ENCODE measurements at regions not wholly inside any gene's neighbourhood (a gene's known extent, or its start where the extent isn't known, plus 50 kb on each side); places are given as distances from the start of the nearest gene placed in this dataset.

DNA sequence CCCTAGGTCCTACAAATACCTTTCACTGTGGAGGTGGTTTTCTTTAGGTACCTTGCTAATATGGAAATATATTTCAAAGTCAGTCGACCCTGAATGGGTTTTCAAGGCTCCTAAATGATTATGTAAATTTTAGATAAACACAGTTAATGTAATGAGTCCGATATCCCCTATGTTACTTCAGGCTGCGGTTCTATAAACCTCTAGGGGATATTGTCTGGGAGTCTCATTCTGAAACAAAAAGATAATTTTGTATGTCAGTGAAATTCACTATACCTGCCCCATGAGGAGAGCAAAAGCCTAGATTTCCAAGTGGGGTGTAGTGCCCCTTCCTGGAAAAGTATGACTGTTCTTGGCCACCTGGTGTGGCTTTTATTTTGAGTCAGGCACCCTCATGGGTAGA lies 377.3 kb downstream of the ICE1 start:
- peaks cover 5 to 14% (median 10%) of the 10 kb centered on the region in 4 donors for H3K4me1 ChIP-seq
- TF ChIP-seq, protein P1, sequence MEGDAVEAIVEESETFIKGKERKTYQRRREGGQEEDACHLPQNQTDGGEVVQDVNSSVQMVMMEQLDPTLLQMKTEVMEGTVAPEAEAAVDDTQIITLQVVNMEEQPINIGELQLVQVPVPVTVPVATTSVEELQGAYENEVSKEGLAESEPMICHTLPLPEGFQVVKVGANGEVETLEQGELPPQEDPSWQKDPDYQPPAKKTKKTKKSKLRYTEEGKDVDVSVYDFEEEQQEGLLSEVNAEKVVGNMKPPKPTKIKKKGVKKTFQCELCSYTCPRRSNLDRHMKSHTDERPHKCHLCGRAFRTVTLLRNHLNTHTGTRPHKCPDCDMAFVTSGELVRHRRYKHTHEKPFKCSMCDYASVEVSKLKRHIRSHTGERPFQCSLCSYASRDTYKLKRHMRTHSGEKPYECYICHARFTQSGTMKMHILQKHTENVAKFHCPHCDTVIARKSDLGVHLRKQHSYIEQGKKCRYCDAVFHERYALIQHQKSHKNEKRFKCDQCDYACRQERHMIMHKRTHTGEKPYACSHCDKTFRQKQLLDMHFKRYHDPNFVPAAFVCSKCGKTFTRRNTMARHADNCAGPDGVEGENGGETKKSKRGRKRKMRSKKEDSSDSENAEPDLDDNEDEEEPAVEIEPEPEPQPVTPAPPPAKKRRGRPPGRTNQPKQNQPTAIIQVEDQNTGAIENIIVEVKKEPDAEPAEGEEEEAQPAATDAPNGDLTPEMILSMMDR (IDR thresholded peaks at IDR 0.05) = no peak
- TF ChIP-seq POLR2A (IDR thresholded peaks at IDR 0.05; ENCODE audit: low read depth) (no peak), POLR2AphosphoS5 (IDR thresholded peaks at IDR 0.05) (no peak), EP300 (IDR thresholded peaks at IDR 0.05) (no peak)
- H3K9me3 ChIP-seq = no peaks in the 10 kb centered on the region
- intact Hi-C loops (cut with DNase I) = no loop called here
- DNase-seq (ENCODE audit: extremely low spot score) = peak; percentile 64
- WGBS = 80% methylated on average over 3 of the region's 3 CpGs
- H3K27ac ChIP-seq (replicated peaks in 1 of 4) = no peak overlapping the region
- no peak overlapping the region for H3K4me3 ChIP-seq
- H3K27me3 ChIP-seq = no peaks in the 10 kb centered on the region
- no peaks in the 10 kb centered on the region for H3K36me3 ChIP-seq

DNA sequence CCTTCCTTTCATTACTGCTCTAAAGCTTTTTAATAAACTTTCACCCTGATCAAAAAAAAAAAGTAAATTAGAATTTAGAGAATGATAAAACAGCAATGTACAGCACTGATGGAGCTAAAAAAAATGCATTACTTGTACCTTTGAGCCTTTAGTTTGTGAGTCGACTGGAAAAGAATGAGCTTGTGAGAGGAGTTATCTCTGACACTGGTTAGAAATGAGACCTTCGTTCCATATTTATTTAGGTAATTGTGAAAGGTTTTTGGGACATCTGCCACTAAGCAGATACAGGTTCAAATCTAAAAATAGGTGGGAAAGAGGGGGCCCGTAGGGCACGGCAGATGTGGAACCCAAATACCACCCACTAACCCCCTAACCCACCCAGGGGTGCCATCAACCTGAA lies 376.8 kb downstream of the ICE1 start:
- Histone ChIP-seq H3K36me3 (no peaks in the 10 kb centered on the region), H3K4me1 (peaks cover 5 to 14% (median 10%) of the 10 kb centered on the region in 4 donors), H3K27ac (replicated peaks in 1 of 4) (no peak overlapping the region), H3K4me3 (no peak overlapping the region), H3K9me3 (no peaks in the 10 kb centered on the region), H3K27me3 (no peaks in the 10 kb centered on the region)
- DNase-seq (ENCODE audit: extremely low spot score) = peak; percentile 79
- TF ChIP-seq POLR2AphosphoS5 (IDR thresholded peaks at IDR 0.05) (no peak), EP300 (IDR thresholded peaks at IDR 0.05) (no peak), POLR2A (IDR thresholded peaks at IDR 0.05; ENCODE audit: low read depth) (no peak)
- TF ChIP-seq, protein P1 (IDR thresholded peaks at IDR 0.05) = no peak
- 81% methylated on average over 4 of the region's 4 CpGs for WGBS
- intact Hi-C loops (cut with DNase I) = no loop called here

DNA sequence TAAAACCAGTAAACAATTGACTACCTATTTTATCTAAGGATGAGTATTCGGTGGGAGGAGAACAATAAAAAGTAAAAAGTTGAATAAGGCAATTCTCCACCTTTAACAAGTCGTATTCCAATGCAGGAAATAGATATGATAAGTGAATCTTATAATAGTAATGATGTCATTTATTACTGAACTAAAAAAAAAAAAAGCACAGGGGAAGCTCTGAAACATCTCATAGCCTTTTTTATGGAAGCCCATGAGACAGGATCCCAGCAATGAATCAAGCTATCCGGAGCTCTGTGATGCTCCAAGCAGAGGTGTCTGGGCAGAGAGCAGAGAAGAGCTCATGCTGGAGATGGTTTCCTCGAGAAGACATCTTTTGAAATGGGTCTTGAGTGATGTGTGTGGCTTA lies 376.0 kb downstream of the ICE1 start:
- DNase-seq (ENCODE audit: extremely low spot score) = no peak
- no peak for TF ChIP-seq POLR2A (IDR thresholded peaks at IDR 0.05; ENCODE audit: low read depth)
- TF ChIP-seq, protein P1 (IDR thresholded peaks at IDR 0.05) = no peak
- TF ChIP-seq POLR2AphosphoS5 (IDR thresholded peaks at IDR 0.05) = no peak
- TF ChIP-seq EP300 (IDR thresholded peaks at IDR 0.05) = no peak
- H3K27me3 ChIP-seq = no peaks in the 10 kb centered on the region
- 55% methylated on average over 4 of the region's 4 CpGs for WGBS
- H3K9me3 ChIP-seq = no peaks in the 10 kb centered on the region
- no peak overlapping the region for H3K4me3 ChIP-seq
- H3K27ac ChIP-seq (replicated peaks in 1 of 4) = no peak overlapping the region
- peaks cover 5 to 14% (median 10%) of the 10 kb centered on the region in 4 donors for H3K4me1 ChIP-seq
- no peaks in the 10 kb centered on the region for H3K36me3 ChIP-seq
- intact Hi-C loops (cut with DNase I) = no loop called here

DNA sequence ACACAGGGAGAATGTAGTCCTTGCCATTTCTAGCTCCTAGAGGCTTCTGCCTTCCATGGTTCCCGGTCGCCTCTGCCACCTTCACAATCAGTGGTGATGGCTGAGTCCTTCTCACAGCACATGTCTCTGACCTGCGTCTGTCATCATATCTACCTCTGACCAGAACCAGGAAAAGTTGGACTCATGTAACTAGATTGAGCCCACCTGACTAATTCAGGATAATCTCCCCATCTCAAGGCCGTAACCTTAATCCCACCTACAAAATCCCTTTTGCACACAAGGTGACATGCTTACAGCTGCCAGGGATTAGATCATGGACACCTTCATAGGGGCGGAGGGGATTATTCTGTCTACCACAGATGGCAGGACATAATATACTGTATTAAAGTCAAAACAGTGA lies 375.6 kb downstream of the ICE1 start:
- Histone ChIP-seq H3K36me3 (no peaks in the 10 kb centered on the region), H3K4me3 (no peak overlapping the region), H3K27me3 (no peaks in the 10 kb centered on the region), H3K9me3 (no peaks in the 10 kb centered on the region), H3K4me1 (peaks cover 5 to 14% (median 10%) of the 10 kb centered on the region in 4 donors), H3K27ac (replicated peaks in 1 of 4) (no peak overlapping the region)
- intact Hi-C loops (cut with DNase I) = no loop called here
- peak; percentile 75 for DNase-seq (ENCODE audit: extremely low spot score)
- 96% methylated on average over 5 of the region's 5 CpGs for WGBS
- no peak for TF ChIP-seq EP300 (IDR thresholded peaks at IDR 0.05)
- TF ChIP-seq, protein P1 (IDR thresholded peaks at IDR 0.05) = no peak
- no peak for TF ChIP-seq POLR2AphosphoS5 (IDR thresholded peaks at IDR 0.05)
- TF ChIP-seq POLR2A (IDR thresholded peaks at IDR 0.05; ENCODE audit: low read depth) = no peak

DNA sequence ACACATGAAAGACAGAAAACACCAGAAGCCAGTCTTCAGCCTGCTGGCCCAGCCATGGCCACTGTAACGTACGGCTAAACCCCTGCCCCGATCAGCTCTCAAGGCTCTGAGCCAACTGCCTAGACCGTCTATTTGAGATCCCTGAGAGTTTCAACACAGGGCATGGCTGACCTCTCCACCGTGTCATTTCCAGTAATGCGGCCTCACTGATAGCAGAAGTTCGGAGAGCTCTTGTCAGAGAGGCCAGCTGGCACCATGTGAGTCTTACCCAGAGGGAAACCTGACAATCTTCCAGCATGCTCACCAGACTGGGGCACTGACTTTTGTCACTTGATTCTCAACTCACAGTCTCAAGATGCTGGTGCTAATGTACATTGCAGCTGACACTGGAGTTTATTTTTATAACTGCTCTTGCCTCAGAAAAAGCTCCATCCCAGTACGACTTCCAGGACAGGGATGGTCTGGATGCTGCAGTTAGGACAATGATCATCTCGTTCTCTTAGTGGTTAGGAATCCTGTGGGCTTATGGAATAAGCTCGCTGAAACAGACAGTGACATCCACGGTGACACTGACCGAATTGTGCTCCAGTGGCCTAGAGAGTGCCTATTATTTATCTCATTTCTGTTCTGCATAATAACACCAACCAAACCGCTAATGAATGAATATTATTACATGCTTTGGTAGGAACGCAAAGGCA lies 372.7 kb downstream of the ICE1 start:
- 77% methylated on average over 14 of the region's 14 CpGs for WGBS
- no peak for TF ChIP-seq POLR2A (IDR thresholded peaks at IDR 0.05; ENCODE audit: low read depth)
- TF ChIP-seq, protein P1 (IDR thresholded peaks at IDR 0.05) = no peak
- TF ChIP-seq EP300 (IDR thresholded peaks at IDR 0.05) = no peak
- no peak for TF ChIP-seq POLR2AphosphoS5 (IDR thresholded peaks at IDR 0.05)
- intact Hi-C loops (cut with DNase I) = no loop called here

More for the DNA sequence above, 372.7 kb downstream of the ICE1 start:
- peaks cover 5 to 14% (median 10%) of the 10 kb centered on the region in 4 donors for H3K4me1 ChIP-seq
- H3K4me3 ChIP-seq = no peak overlapping the region
- peak; percentile 87 for DNase-seq (ENCODE audit: extremely low spot score)
- no peaks in the 10 kb centered on the region for H3K9me3 ChIP-seq
- no peaks in the 10 kb centered on the region for H3K36me3 ChIP-seq
- H3K27ac ChIP-seq (replicated peaks in 1 of 4) = no peak overlapping the region
- H3K27me3 ChIP-seq = no peaks in the 10 kb centered on the region
